Osteocyte (in vitro differentiated cells): ENCODE measurements at regions not wholly inside any gene's neighbourhood (a gene's known extent, or its start where the extent isn't known, plus 50 kb on each side); places are given as distances from the start of the nearest gene placed in this dataset.

Experiments used
- DNase-seq: peaks from one replicate; pipeline ENCODE4 v3.0.0; 2021; ENCODE audit warnings: mixed read lengths; ENCODE audit not compliant: unreplicated experiment; ENCODE audit errors: extremely low spot score
- H3K27ac Mint-ChIP-seq: one replicate; pipeline ENCODE4 v1.8.0; 2021; ENCODE audit warnings: mild to moderate bottlenecking, mixed read lengths; ENCODE audit not compliant: unreplicated experiment
- H3K27me3 Mint-ChIP-seq: one replicate; pipeline ENCODE4 v1.8.0; 2021; ENCODE audit warnings: mixed read lengths; ENCODE audit not compliant: unreplicated experiment
- H3K36me3 Mint-ChIP-seq: one replicate; pipeline ENCODE4 v1.8.0; 2021; ENCODE audit warnings: mixed read lengths; ENCODE audit not compliant: unreplicated experiment
- H3K4me1 Mint-ChIP-seq: one replicate; pipeline ENCODE4 v1.8.0; 2021; ENCODE audit warnings: mixed read lengths; ENCODE audit not compliant: unreplicated experiment
- H3K4me3 Mint-ChIP-seq: one replicate; pipeline ENCODE4 v1.8.0; 2021; ENCODE audit warnings: mild to moderate bottlenecking, moderate library complexity, mixed read lengths; ENCODE audit not compliant: unreplicated experiment
- H3K9me3 Mint-ChIP-seq: one replicate; pipeline ENCODE4 v1.8.0; 2021; ENCODE audit warnings: mixed read lengths; ENCODE audit not compliant: unreplicated experiment
- TF ChIP-seq, protein P1 (sequence below): fragments of 200-600 bp; sonication (generic); IDR thresholded peaks from 2 replicates; pipeline ENCODE4 v1.5.0; 2021; ENCODE audit warnings: antibody characterized with exemption, mild to moderate bottlenecking, moderate library complexity

DNA sequence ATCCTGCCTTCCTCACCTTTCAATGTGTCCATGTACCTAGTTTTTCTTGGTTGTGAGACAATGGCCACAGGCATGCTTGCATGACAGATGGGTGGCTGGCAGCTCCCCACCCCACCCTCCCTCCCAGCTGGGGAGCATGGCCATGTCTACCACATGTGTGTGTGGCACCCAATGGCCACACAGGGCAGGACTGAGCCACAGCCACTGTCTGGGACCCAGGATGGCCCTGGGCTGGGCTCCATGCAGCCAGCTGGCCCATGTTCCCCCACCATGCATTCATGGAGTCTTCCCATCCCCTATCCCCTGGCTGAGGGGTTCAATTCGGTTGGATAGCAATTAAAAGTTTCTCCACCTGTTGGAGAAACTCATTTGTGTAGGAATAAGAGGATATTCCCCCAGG is 566.0 kb upstream of the USP15 start:
- TF ChIP-seq, protein P1, sequence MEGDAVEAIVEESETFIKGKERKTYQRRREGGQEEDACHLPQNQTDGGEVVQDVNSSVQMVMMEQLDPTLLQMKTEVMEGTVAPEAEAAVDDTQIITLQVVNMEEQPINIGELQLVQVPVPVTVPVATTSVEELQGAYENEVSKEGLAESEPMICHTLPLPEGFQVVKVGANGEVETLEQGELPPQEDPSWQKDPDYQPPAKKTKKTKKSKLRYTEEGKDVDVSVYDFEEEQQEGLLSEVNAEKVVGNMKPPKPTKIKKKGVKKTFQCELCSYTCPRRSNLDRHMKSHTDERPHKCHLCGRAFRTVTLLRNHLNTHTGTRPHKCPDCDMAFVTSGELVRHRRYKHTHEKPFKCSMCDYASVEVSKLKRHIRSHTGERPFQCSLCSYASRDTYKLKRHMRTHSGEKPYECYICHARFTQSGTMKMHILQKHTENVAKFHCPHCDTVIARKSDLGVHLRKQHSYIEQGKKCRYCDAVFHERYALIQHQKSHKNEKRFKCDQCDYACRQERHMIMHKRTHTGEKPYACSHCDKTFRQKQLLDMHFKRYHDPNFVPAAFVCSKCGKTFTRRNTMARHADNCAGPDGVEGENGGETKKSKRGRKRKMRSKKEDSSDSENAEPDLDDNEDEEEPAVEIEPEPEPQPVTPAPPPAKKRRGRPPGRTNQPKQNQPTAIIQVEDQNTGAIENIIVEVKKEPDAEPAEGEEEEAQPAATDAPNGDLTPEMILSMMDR = no peak
- H3K36me3 Mint-ChIP-seq = no peaks in the 10 kb centered on the region

DNA sequence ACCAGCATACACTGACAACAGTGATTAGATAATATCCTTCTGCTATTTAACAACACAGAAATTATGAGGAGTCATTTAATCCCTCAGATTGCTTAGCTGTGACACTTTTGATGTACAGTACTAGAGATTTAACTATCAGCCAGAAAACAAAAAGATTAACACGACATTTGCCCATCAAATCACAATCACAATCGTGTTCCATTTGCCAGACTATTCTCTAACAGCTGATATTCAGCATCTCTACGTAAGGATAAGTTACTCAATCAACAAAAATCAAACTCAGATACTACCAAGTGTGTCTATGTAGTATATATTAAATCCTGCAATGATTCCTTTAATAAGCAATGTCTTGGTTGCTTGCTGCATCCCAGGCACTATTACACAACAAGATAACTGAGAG is 558.7 kb upstream of the USP15 start:
- DNase-seq = no peak
- Mint-ChIP-seq H3K4me3 (no peak overlapping the region), H3K9me3 (peaks cover 6% of the 10 kb centered on the region), H3K36me3 (no peaks in the 10 kb centered on the region), H3K27me3 (no peaks in the 10 kb centered on the region), H3K27ac (no peak overlapping the region), H3K4me1 (no peaks in the 10 kb centered on the region)
- TF ChIP-seq, protein P1 = no peak

More for the DNA sequence above, 566.0 kb upstream of the USP15 start:
- Mint-ChIP-seq H3K9me3 (peaks cover 24% of the 10 kb centered on the region), H3K4me1 (no peaks in the 10 kb centered on the region), H3K4me3 (no peak overlapping the region), H3K27me3 (peaks cover 3% of the 10 kb centered on the region), H3K27ac (no peak overlapping the region)
- no peak for DNase-seq

DNA sequence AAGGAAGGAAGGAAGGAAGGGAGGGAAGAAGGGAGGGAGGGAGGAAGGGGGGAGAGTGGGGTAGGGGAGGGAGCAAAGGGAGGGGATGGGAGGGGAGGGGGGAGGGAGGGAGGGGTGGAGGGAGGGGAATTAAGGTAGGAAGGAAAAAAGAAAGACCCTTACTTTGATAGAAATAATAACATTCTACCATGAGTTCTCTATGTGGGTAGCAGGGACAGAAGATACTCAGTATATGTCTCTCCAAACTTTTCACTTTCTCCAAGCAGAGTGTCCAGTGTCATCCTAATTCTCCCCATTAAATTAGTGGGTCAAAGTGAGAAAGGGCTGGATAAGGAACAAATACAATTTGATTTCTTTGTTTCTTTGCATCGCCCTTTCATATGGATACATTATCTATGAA is 553.4 kb upstream of the USP15 start:
- TF ChIP-seq, protein P1 = no peak
- no peak overlapping the region for H3K27ac Mint-ChIP-seq

DNA sequence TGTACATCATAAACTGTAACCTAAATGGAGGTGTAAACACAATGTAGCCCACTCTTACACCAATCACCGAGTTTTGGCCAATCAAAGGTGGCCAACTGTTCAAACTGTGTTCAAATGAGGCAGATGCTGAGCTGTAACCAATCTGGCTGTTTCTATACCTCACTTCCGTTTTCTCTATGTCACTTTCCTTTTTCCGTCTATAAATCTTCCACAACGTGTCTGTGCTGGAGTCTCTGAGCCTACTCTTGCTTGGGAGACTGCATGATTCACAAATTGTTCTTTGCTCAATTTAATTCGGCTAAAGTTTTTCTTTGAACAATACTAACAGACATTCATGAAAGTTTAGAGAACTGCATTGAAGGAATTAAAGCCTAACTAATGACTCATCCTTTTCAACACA is 547.1 kb upstream of the USP15 start:
- no peaks in the 10 kb centered on the region for H3K27me3 Mint-ChIP-seq
- no peak overlapping the region for H3K27ac Mint-ChIP-seq
- DNase-seq = no peak
- no peaks in the 10 kb centered on the region for H3K36me3 Mint-ChIP-seq
- TF ChIP-seq, protein P1 = no peak
- H3K4me3 Mint-ChIP-seq = no peak overlapping the region
- H3K9me3 Mint-ChIP-seq = no peaks in the 10 kb centered on the region
- no peaks in the 10 kb centered on the region for H3K4me1 Mint-ChIP-seq

More for the DNA sequence above, 553.4 kb upstream of the USP15 start:
- Mint-ChIP-seq H3K4me1 (no peaks in the 10 kb centered on the region), H3K4me3 (no peak overlapping the region), H3K36me3 (no peaks in the 10 kb centered on the region), H3K27me3 (no peaks in the 10 kb centered on the region), H3K9me3 (no peaks in the 10 kb centered on the region)
- no peak for DNase-seq

DNA sequence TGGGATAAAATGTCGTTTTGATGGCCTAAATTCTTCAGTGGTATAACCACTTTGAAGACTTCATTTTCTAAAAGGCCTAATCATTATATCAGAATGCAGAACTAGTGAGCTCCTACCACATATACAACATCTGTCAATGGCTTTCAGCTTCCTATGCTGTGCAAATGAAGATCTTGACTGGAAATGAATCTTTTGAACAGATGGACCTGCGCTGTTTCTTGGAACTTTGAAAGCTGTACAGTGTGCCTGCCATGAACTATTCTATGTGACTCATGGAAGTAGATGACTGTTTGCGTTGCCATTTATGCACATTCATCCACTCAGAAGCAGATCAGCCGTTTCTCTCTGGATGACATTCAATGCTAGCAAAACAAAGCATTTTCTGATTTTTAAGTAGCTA is 542.2 kb upstream of the USP15 start:
- Mint-ChIP-seq H3K9me3 (peaks cover 4% of the 10 kb centered on the region), H3K27me3 (no peaks in the 10 kb centered on the region), H3K27ac (no peak overlapping the region), H3K4me1 (no peaks in the 10 kb centered on the region), H3K4me3 (no peak overlapping the region), H3K36me3 (no peaks in the 10 kb centered on the region)
- no peak for DNase-seq
- TF ChIP-seq, protein P1 = no peak
